ENCODE measurements at regions not wholly inside any gene's neighbourhood (a gene's known extent, or its start where the extent isn't known, plus 50 kb on each side); places are given as distances from the start of the nearest gene placed in this dataset.

DNA sequence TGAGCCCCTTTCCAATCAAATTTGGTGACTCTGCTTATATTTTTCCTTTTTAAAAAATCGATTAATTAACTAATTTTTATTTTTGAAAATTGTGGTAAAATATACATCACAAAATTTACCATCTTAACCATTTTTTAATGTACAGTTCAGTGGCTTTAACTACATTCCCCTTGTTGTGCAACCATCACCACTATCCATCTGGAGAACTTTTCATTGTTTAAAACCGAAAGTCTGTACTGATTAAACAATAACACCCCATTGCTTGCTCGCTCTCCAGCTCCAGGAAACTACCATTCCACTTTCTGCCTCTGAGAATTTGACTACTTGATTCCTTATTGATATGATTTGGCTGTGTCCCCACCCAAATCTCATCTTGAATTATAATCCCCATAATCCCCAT, 283.4 kb downstream of the C12orf75 start:
- H3K36me3 ChIP-seq (ENCODE audit: insufficient read depth, low read length): no peaks in the 10 kb centered on the region
- no peak overlapping the region for H3K4me2 ChIP-seq (ENCODE audit: low read length)
- H3K4me1 ChIP-seq (ENCODE audit: insufficient read depth, low read length, severe bottlenecking): no peaks in the 10 kb centered on the region
- H3K9me2 ChIP-seq (ENCODE audit: low read depth, low read length): no peaks in the 10 kb centered on the region
- no peaks in the 10 kb centered on the region for H3K27me3 ChIP-seq (ENCODE audit: insufficient read depth, low read length)
- no peak overlapping the region for H2AFZ ChIP-seq (ENCODE audit: low read length)
- no peak overlapping the region for H3K4me3 ChIP-seq (ENCODE audit: low read depth, low read length, poor library complexity, severe bottlenecking)
- no peak overlapping the region for H3K9ac ChIP-seq (ENCODE audit: low read length)
- H3K9me3 ChIP-seq (ENCODE audit: low read length): no peaks in the 10 kb centered on the region
- no peaks in the 10 kb centered on the region for H3F3A ChIP-seq (ENCODE audit: insufficient read depth, low read length)
- no peak overlapping the region for H3K27ac ChIP-seq (ENCODE audit: low read depth, low read length, poor library complexity, severe bottlenecking)
- H4K20me1 ChIP-seq (ENCODE audit: insufficient read depth, low read length): no peaks in the 10 kb centered on the region
- no peaks in the 10 kb centered on the region for H3K79me2 ChIP-seq (ENCODE audit: insufficient read depth, low read length)
- no peak for TF ChIP-seq EZH2 (IDR thresholded peaks at IDR 0.05; ENCODE audit: borderline replicate concordance, low read length)
- TF ChIP-seq, protein P1, sequence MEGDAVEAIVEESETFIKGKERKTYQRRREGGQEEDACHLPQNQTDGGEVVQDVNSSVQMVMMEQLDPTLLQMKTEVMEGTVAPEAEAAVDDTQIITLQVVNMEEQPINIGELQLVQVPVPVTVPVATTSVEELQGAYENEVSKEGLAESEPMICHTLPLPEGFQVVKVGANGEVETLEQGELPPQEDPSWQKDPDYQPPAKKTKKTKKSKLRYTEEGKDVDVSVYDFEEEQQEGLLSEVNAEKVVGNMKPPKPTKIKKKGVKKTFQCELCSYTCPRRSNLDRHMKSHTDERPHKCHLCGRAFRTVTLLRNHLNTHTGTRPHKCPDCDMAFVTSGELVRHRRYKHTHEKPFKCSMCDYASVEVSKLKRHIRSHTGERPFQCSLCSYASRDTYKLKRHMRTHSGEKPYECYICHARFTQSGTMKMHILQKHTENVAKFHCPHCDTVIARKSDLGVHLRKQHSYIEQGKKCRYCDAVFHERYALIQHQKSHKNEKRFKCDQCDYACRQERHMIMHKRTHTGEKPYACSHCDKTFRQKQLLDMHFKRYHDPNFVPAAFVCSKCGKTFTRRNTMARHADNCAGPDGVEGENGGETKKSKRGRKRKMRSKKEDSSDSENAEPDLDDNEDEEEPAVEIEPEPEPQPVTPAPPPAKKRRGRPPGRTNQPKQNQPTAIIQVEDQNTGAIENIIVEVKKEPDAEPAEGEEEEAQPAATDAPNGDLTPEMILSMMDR (IDR thresholded peaks at IDR 0.05; ENCODE audit: low read length): no peak

DNA sequence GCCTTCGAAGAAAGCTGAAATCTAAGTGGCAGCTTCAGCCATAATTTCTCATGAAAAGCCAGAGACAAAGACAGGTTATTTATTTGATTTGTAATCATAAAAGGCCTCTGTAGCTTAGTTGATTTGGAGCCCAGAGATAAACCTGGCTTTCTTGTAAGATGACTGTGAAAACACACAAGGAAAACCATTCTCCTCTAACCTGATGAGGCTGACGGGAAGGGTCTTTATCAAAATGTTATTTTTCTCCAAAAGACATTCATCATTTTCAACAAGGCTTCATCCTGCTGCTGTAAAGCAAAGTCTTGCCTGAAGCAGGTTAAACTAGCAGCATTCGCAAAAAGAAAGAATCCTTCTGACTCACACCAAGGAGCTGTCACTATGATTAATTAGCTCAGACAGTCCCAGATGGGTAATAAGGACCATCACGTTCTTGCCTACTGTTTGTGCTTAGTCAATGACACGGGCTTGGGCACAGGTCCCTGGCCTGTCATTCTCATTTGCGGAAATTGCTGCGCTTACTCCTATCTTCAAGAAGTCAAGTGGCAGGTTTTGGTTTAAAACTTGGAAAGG, 286.6 kb downstream of the C12orf75 start:
- H4K20me1 ChIP-seq (ENCODE audit: insufficient read depth, low read length): no peaks in the 10 kb centered on the region
- no peak overlapping the region for H3K9ac ChIP-seq (ENCODE audit: low read length)
- H3K27me3 ChIP-seq (ENCODE audit: insufficient read depth, low read length): no peaks in the 10 kb centered on the region
- TF ChIP-seq, protein P1 (IDR thresholded peaks at IDR 0.05; ENCODE audit: low read length): no peak
- H3K4me1 ChIP-seq (ENCODE audit: insufficient read depth, low read length, severe bottlenecking): no peaks in the 10 kb centered on the region
- no peaks in the 10 kb centered on the region for H3K36me3 ChIP-seq (ENCODE audit: insufficient read depth, low read length)
- no peak overlapping the region for H3K4me3 ChIP-seq (ENCODE audit: low read depth, low read length, poor library complexity, severe bottlenecking)
- H3K27ac ChIP-seq (ENCODE audit: low read depth, low read length, poor library complexity, severe bottlenecking): no peak overlapping the region
- no peaks in the 10 kb centered on the region for H3F3A ChIP-seq (ENCODE audit: insufficient read depth, low read length)
- H3K4me2 ChIP-seq (ENCODE audit: low read length): no peak overlapping the region
- no peak overlapping the region for H2AFZ ChIP-seq (ENCODE audit: low read length)
- no peaks in the 10 kb centered on the region for H3K9me2 ChIP-seq (ENCODE audit: low read depth, low read length)
- H3K79me2 ChIP-seq (ENCODE audit: insufficient read depth, low read length): no peaks in the 10 kb centered on the region
- H3K9me3 ChIP-seq (ENCODE audit: low read length): no peaks in the 10 kb centered on the region

DNA sequence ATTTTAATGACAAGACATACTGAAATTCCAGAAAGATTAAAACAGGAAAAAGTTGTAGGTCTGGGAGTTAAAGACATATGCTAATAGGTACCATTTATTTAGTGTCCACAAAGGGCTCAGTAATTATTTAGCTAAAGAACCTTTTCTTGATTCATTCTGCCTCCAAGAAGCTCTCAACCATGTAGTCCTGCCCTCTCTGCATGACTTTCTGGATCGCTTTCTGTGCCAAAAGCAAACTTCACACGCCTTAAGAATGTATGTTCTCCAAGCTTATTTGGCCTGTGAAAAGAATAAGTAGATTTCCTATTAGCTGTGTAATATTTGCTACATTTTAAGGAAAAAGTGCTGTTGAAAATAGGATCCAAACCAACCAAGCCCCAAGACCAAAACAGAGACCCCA, 291.7 kb downstream of the C12orf75 start:
- Histone ChIP-seq H3K4me2 (ENCODE audit: low read length) (no peak overlapping the region), H3K79me2 (ENCODE audit: insufficient read depth, low read length) (no peaks in the 10 kb centered on the region), H3K9me2 (ENCODE audit: low read depth, low read length) (no peaks in the 10 kb centered on the region), H3K9me3 (ENCODE audit: low read length) (no peaks in the 10 kb centered on the region), H3K4me1 (ENCODE audit: insufficient read depth, low read length, severe bottlenecking) (no peaks in the 10 kb centered on the region), H3K36me3 (ENCODE audit: insufficient read depth, low read length) (no peaks in the 10 kb centered on the region), H3K27ac (ENCODE audit: low read depth, low read length, poor library complexity, severe bottlenecking) (no peak overlapping the region), H3K27me3 (ENCODE audit: insufficient read depth, low read length) (no peaks in the 10 kb centered on the region), H3K4me3 (ENCODE audit: low read depth, low read length, poor library complexity, severe bottlenecking) (no peak overlapping the region), H2AFZ (ENCODE audit: low read length) (no peak overlapping the region), H4K20me1 (ENCODE audit: insufficient read depth, low read length) (no peaks in the 10 kb centered on the region), H3K9ac (ENCODE audit: low read length) (no peak overlapping the region), H3F3A (ENCODE audit: insufficient read depth, low read length) (no peaks in the 10 kb centered on the region)
- TF ChIP-seq, protein P1 (IDR thresholded peaks at IDR 0.05; ENCODE audit: low read length): no peak
- no peak for TF ChIP-seq EZH2 (IDR thresholded peaks at IDR 0.05; ENCODE audit: borderline replicate concordance, low read length)

Measured in OCI-LY1 (cell line).